ENCODE measurements at regions not wholly inside any gene's neighbourhood (a gene's known extent, or its start where the extent isn't known, plus 50 kb on each side); places are given as distances from the start of the nearest gene placed in this dataset.

- ChIA-PET CTCF (no interaction called here), POLR2A (no interaction called here)
- TF ChIP-seq CTCF (IDR thresholded peaks at IDR 0.05; ENCODE audit: low read depth, low read length), result no peak
- no peak for DNase-seq (ENCODE audit: low read depth, low spot score)
- no peaks in the 10 kb centered on the region for H3K27me3 ChIP-seq (ENCODE audit: control insufficient read depth, insufficient read depth, low read length)
- H3K4me3 ChIP-seq (ENCODE audit: low read depth, low read length), result no peak overlapping the region
- no peaks in the 10 kb centered on the region for H3K9me3 ChIP-seq (ENCODE audit: control insufficient read depth, insufficient read depth, low read length)
- no peak overlapping the region for H3K27ac ChIP-seq (ENCODE audit: low read depth, low read length)
These were observed 443.1 kb downstream of the AEBP2 start for GRCh38 chr12:19882346-19882745.

- no peak for DNase-seq (ENCODE audit: low read depth, low spot score)
- Histone ChIP-seq H3K27ac (ENCODE audit: low read depth, low read length) (no peak overlapping the region), H3K27me3 (ENCODE audit: control insufficient read depth, insufficient read depth, low read length) (no peaks in the 10 kb centered on the region), H3K9me3 (ENCODE audit: control insufficient read depth, insufficient read depth, low read length) (no peaks in the 10 kb centered on the region), H3K4me3 (ENCODE audit: low read depth, low read length) (no peak overlapping the region)
- ChIA-PET CTCF (interaction anchor here (1.0 to 1.7 kb wide), 3 partner anchors 11 to 126 kb away, joined by 3 to 4 read pairs (median 3); no protein-coding TSS in a partner anchor), POLR2A (no interaction called here)
- TF ChIP-seq CTCF (IDR thresholded peaks at IDR 0.05; ENCODE audit: low read depth, low read length), result no peak
These were observed 444.8 kb downstream of the AEBP2 start for GRCh38 chr12:19884021-19884492.

GRCh38 chr12:19885093-19885812 lies 446.0 kb downstream of the AEBP2 start:
- Histone ChIP-seq H3K9me3 (ENCODE audit: control insufficient read depth, insufficient read depth, low read length) (no peaks in the 10 kb centered on the region), H3K4me3 (ENCODE audit: low read depth, low read length) (no peak overlapping the region), H3K27me3 (ENCODE audit: control insufficient read depth, insufficient read depth, low read length) (no peaks in the 10 kb centered on the region), H3K27ac (ENCODE audit: low read depth, low read length) (no peak overlapping the region)
- ChIA-PET POLR2A (no interaction called here), CTCF (no interaction called here)
- DNase-seq (ENCODE audit: low read depth, low spot score), result no peak
- no peak for TF ChIP-seq CTCF (IDR thresholded peaks at IDR 0.05; ENCODE audit: low read depth, low read length)

- TF ChIP-seq CTCF (IDR thresholded peaks at IDR 0.05; ENCODE audit: low read depth, low read length), result no peak
- no peak overlapping the region for H3K27ac ChIP-seq (ENCODE audit: low read depth, low read length)
- H3K9me3 ChIP-seq (ENCODE audit: control insufficient read depth, insufficient read depth, low read length), result no peaks in the 10 kb centered on the region
- no peaks in the 10 kb centered on the region for H3K27me3 ChIP-seq (ENCODE audit: control insufficient read depth, insufficient read depth, low read length)
- DNase-seq (ENCODE audit: low read depth, low spot score), result no peak
- ChIA-PET POLR2A (no interaction called here), CTCF (no interaction called here)
- no peak overlapping the region for H3K4me3 ChIP-seq (ENCODE audit: low read depth, low read length)
These were observed 446.8 kb downstream of the AEBP2 start for GRCh38 chr12:19886065-19886464.

GRCh38 chr12:19886639-19887064 lies 447.4 kb downstream of the AEBP2 start:
- H3K27me3 ChIP-seq (ENCODE audit: control insufficient read depth, insufficient read depth, low read length), result no peaks in the 10 kb centered on the region
- H3K9me3 ChIP-seq (ENCODE audit: control insufficient read depth, insufficient read depth, low read length), result no peaks in the 10 kb centered on the region
- no peak for DNase-seq (ENCODE audit: low read depth, low spot score)
- ChIA-PET POLR2A (no interaction called here), CTCF (no interaction called here)
- no peak overlapping the region for H3K27ac ChIP-seq (ENCODE audit: low read depth, low read length)
- TF ChIP-seq CTCF (IDR thresholded peaks at IDR 0.05; ENCODE audit: low read depth, low read length), result no peak
- H3K4me3 ChIP-seq (ENCODE audit: low read depth, low read length), result no peak overlapping the region
